NCI-H146 (cell line): ENCODE measurements at regions not wholly inside any gene's neighbourhood (a gene's known extent, or its start where the extent isn't known, plus 50 kb on each side); places are given as distances from the start of the nearest gene placed in this dataset.

Experiments
- DNase-seq: peaks from one replicate; lab custom pipeline; 2025; lab: John Stamatoyannopoulos, UW

- DNase-seq = no peak
These were observed 281.2 kb downstream of the TLE3 start for GRCh38 chr15:69816522-69816921.

- no peak for DNase-seq
These were observed 279.2 kb downstream of the TLE3 start for GRCh38 chr15:69818529-69818928.

GRCh38 chr15:69819371-69819770 is 278.3 kb downstream of the TLE3 start:
- no peak for DNase-seq

GRCh38 chr15:69820819-69821218 is 276.9 kb downstream of the TLE3 start:
- DNase-seq = peak; percentile 75

- DNase-seq = no peak
These were observed 274.4 kb downstream of the TLE3 start for GRCh38 chr15:69823223-69823907.

GRCh38 chr15:69824075-69824876 is 273.4 kb downstream of the TLE3 start:
- peak; percentile 5 for DNase-seq

- DNase-seq = no peak
These were observed 272.8 kb downstream of the TLE3 start for GRCh38 chr15:69824877-69825406.

GRCh38 chr15:69825941-69826818 is 271.5 kb downstream of the TLE3 start:
- peak; percentile 82 for DNase-seq

GRCh38 chr15:69826819-69827175 is 270.9 kb downstream of the TLE3 start:
- DNase-seq = no peak

- DNase-seq = no peak
These were observed 270.0 kb downstream of the TLE3 start for GRCh38 chr15:69827751-69828150.

- no peak for DNase-seq
These were observed 269.4 kb downstream of the TLE3 start for GRCh38 chr15:69828181-69828828.

GRCh38 chr15:69829974-69830373 is 267.7 kb downstream of the TLE3 start:
- DNase-seq = no peak

GRCh38 chr15:69830430-69830829 is 267.3 kb downstream of the TLE3 start:
- DNase-seq = no peak

- no peak for DNase-seq
These were observed 266.8 kb downstream of the TLE3 start for GRCh38 chr15:69830876-69831275.

GRCh38 chr15:69834267-69834666 is 263.4 kb downstream of the TLE3 start:
- DNase-seq = no peak

GRCh38 chr15:69834761-69835160 is 263.0 kb downstream of the TLE3 start:
- DNase-seq = no peak

GRCh38 chr15:69836048-69836447 is 261.7 kb downstream of the TLE3 start:
- DNase-seq = no peak

- DNase-seq = no peak
These were observed 261.0 kb downstream of the TLE3 start for GRCh38 chr15:69836526-69837230.

GRCh38 chr15:69838338-69838737 is 259.4 kb downstream of the TLE3 start:
- DNase-seq = no peak

GRCh38 chr15:69838994-69839393 is 258.7 kb downstream of the TLE3 start:
- no peak for DNase-seq
